Right lobe of liver (tissue), 4 donors: ENCODE measurements at regions not wholly inside any gene's neighbourhood (a gene's known extent, or its start where the extent isn't known, plus 50 kb on each side); places are given as distances from the start of the nearest gene placed in this dataset.

Source experiments
- POLR2A ChIP-seq: fragments of 450-650 bp; IDR thresholded peaks from one replicate; pipeline ENCODE4 v1.6.1; 2017; ENCODE audit warnings: antibody characterized with exemption, mild to moderate bottlenecking
- TF ChIP-seq, protein P1 (sequence below), 4 donors: fragments of 200-600 bp in 3 of 4; fragments of 450-650 bp in 1 of 4; IDR thresholded peaks; one replicate each; pipeline versions ENCODE4 v1.5.1 to v1.8.0; 2016 to 2022; ENCODE audit warnings: antibody characterized with exemption in 4 of 4, mild to moderate bottlenecking in 2 of 4
- donor health status: DM: no; HTN: no; CAD: no.
- donor health status: DM: no; HTN: no; CAD: no.
- donor health status: DM: no; HTN: yes; CAD: no.

DNA sequence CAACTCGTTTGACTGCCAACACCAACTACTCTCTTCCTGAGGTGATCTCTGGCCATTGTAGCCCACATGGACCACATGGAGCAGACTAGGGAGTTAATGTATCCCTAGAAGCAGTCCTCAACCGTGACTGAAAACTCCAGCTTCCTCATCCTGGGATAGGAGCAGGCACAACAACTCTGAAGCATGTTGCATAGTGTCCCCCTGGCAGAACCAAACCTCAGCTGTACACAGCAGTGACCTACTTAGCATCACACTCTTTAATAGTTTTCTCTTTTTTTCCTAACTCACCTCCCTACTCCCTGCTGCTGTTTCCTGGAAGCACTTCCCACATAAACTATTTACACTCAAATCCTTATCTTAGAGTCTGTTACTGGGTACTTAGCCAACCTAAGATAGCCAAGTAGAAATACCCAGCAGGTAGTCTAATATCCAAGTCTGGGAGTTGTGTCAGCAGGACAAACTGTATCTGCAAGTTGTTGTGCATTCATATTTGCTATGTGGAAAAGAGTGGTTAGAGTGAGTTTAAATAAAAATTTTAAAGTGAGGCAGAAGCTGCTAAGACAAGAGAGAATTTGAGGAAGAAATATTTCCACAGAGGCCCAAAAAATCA is 228.8 kb downstream of the LTN1 start:
- TF ChIP-seq, protein P1, sequence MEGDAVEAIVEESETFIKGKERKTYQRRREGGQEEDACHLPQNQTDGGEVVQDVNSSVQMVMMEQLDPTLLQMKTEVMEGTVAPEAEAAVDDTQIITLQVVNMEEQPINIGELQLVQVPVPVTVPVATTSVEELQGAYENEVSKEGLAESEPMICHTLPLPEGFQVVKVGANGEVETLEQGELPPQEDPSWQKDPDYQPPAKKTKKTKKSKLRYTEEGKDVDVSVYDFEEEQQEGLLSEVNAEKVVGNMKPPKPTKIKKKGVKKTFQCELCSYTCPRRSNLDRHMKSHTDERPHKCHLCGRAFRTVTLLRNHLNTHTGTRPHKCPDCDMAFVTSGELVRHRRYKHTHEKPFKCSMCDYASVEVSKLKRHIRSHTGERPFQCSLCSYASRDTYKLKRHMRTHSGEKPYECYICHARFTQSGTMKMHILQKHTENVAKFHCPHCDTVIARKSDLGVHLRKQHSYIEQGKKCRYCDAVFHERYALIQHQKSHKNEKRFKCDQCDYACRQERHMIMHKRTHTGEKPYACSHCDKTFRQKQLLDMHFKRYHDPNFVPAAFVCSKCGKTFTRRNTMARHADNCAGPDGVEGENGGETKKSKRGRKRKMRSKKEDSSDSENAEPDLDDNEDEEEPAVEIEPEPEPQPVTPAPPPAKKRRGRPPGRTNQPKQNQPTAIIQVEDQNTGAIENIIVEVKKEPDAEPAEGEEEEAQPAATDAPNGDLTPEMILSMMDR (IDR thresholded peaks at IDR 0.05) = no peak
- no peak for TF ChIP-seq POLR2A
